ENCODE measurements at regions not wholly inside any gene's neighbourhood (a gene's known extent, or its start where the extent isn't known, plus 50 kb on each side); places are given as distances from the start of the nearest gene placed in this dataset.
"Not testable (repeated sequence)": the region's sequence is repeated elsewhere in the genome, so short reads cannot be mapped to it uniquely, and the experiment has no call there.

- DNase-seq (ENCODE audit: insufficient read length, low spot score) (no peak), FAIRE-seq (no peak)
These were observed 119.0 kb upstream of the LIFR start for GRCh38 chr5:38675443-38675842.

DNA sequence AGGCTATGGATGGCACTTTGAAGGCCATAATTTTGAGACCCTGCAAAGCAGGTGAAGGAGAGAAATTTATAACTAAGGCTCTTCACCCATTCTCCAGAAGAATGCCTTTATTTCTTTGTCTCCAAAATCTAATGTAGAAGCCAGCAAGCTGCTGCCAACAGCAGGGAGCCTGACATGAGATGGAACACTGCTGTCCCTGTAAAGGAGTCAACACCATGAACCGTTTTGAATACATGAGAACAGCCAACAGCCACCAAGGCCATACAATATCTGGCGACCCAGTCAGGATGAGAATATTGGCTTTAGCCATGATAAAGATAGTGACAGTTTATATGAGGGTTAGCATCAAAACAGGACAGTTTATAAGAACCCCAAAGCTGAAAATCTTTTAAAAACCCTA, 121.2 kb upstream of the LIFR start:
- FAIRE-seq: no peak
- no peak for DNase-seq (ENCODE audit: insufficient read length, low spot score)

DNA sequence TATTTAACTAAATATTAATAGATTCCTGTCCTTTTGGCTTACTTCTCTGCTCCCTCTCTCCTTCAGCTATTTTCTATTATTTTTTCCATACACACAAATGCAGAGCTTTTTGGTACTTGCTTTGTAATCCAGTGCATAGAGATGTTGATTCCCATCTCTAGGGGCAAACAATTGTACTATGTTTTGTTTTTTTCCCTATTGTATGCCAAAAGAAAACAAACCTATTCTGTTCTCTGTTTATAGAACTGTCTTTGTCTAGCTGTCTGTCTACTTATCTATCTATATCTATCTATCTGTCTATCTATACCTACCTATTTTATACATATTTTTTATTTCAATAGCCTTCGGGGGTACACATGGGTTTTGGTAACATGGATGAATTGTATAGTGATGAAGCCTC, 121.6 kb upstream of the LIFR start:
- no peak for FAIRE-seq
- DNase-seq (ENCODE audit: insufficient read length, low spot score): no peak

GRCh38 chr5:38678697-38679096, 122.3 kb upstream of the LIFR start:
- not testable (repeated sequence) for DNase-seq (ENCODE audit: insufficient read length, low spot score); FAIRE-seq

DNA sequence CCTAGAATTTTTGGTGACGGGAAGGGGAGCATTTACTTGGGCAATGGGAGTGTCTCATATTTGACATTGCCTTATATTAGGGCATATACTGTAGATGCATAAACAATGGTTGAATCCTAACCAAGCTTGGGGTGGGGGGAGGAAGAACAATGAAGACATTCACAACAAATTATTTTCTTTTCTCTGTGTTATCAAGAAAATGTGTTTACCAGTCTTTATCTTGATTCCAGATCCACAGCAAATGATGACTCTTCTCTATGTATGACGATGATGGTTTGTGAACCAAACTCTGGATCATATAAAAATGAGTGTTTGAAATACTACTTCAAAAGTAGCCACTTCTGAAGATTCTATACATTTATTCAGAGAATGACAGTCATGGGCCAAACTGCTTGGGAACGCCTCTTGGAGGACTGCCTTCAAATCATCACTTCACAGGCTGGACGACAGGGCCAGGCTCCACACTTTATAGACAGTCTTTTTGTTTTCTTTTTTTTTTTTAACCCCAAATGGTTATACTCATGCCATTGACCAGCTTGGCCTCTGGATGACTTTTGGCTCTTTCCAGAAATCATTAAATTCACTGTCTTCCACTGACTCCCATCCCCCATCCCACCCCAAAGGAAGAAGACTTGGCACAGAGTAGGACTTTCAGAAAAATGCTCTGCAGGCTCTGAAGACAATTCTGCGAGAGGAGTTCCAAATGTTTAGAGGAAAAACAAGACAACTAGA, 123.8 kb upstream of the LIFR start:
- no peak for FAIRE-seq

GRCh38 chr5:38681029-38681706, 124.7 kb upstream of the LIFR start:
- FAIRE-seq (peak; percentile 51), DNase-seq (ENCODE audit: insufficient read length, low spot score) (no peak)

More for the DNA sequence above, 123.8 kb upstream of the LIFR start:
- no peak for DNase-seq (ENCODE audit: insufficient read length, low spot score)

GRCh38 chr5:38681966-38682365, 125.5 kb upstream of the LIFR start:
- FAIRE-seq: no peak
- no peak for DNase-seq (ENCODE audit: insufficient read length, low spot score)

DNA sequence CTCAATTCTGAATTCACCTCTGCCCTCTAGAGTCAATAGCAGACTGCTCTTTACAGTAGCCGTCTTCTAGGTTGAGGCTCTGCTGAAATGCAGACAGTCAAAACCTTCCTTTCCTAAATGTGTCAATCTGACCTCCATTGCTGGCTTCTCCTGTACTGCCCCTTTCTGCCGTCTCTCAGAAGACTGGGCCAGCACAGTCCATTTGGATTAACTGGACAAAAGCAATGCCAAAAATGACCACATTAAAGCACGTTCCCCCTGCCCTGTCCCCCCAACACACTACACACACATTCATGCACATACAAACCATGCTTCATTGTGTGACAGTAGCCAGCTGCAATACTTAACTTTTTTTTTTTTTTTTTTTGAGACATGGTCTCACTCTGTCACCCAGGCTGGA, 130.2 kb upstream of the LIFR start:
- DNase-seq (ENCODE audit: insufficient read length, low spot score): no peak
- FAIRE-seq: peak; percentile 68

DNA sequence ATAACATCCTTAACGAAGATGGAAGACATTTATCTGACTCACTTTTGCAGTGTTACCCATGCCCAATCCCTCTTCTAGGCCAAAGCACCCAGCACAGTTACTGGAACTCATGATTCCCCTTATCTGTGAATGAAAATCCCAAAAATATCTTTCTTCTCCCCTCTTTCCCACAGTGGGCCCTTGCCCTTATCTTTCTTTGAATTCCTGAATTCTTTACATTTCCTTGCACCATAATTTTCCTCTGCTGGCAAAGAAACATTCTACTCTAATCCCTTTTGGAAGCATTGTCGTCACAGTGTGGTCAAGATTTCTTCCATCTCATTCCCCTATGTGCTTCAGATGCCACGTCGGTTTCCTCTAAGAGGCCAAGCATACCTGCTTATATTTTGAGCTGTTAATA, 135.9 kb upstream of the LIFR start:
- FAIRE-seq (no peak), DNase-seq (ENCODE audit: insufficient read length, low spot score) (no peak)

GRCh38 chr5:38692781-38693527, 136.5 kb upstream of the LIFR start:
- DNase-seq (ENCODE audit: insufficient read length, low spot score): no peak

DNA sequence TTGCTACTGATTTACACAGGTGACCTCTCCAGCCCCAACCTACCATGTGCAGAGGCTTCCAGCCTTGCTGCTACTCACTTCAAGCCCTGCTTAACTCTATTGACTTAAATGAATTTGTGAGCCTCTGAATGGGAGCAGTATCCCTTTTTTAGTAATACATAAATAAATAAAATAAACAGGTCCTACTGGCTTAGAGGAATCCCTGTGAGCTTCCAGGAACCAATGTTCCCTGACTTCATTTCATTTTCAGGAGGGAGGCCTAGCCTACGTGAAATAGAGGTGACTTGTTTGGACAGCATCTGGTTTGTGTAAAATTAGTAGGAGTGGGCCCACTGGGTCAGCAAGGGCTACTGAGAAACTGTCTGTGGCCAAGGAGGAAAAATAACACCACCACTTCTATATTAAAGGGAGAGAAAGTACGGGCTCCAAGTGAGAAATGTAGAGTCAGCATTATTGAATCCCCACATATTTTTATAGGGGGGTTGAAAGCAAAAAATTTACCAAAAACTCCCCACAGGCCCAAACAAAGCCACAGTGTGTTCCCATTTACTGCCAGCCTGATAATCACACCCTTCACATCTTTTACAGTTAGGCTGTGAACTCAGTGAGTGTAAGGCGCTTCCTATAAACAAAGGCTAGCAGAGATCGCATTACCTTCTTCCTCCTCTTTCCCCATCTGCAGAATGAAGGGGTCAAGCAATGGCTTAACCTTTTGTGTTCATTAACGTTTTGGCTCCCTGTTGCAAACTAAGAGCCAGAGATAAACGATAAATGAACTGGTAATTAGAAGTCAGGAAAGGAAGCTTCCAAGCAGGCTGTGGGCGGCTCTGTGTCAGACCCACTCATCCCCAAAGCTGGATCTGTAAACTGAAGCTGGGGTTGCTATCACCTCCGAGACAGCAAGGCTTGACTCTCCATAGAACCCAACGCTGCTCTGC, 138.8 kb upstream of the LIFR start:
- FAIRE-seq (peak; percentile 69), DNase-seq (ENCODE audit: insufficient read length, low spot score) (no peak)

More at GRCh38 chr5:38692781-38693527, 136.5 kb upstream of the LIFR start:
- peak; percentile 76 for FAIRE-seq

GRCh38 chr5:38697013-38697412, 140.6 kb upstream of the LIFR start:
- DNase-seq (ENCODE audit: insufficient read length, low spot score): peak; percentile 33
- FAIRE-seq: no peak

DNA sequence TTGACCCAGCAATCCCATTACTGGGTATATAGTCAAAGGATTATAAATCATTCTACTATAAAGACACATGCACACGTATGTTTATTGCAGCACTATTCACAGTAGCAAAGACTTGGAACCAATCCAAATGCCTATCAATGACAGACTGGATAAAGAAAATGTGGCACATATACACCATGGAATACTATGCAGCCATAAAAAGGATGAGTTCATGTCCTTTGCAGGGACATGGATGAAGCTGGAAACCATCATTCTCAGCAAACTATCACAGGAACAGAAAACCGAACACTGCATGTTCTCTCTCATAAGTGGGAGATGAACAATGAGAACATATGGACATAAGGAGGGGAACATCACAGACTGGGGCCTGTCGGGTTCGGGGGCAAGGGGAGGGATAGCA, 140.3 kb upstream of the OSMR start:
- not testable (repeated sequence) for FAIRE-seq; DNase-seq (ENCODE audit: insufficient read length, low spot score)

DNA sequence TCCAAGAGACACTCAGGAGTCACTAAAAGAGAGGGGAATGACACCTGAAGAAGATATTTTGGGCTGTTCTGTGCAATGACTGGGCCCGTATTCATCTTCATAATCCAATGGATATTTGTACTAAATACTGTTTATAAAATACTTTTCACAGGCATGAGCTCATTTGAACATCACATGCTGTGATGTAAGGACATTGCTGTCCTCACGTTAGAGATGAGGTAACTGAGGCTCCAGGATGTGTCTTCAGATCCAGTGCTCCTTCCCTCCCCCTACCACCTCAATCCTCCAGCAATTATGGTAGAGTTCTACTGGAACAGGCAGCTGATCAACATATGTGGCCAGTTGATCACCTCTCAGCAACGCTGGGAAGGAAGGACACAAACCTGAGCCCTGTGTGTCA, 139.4 kb upstream of the OSMR start:
- DNase-seq (ENCODE audit: insufficient read length, low spot score) (no peak), FAIRE-seq (no peak)

DNA sequence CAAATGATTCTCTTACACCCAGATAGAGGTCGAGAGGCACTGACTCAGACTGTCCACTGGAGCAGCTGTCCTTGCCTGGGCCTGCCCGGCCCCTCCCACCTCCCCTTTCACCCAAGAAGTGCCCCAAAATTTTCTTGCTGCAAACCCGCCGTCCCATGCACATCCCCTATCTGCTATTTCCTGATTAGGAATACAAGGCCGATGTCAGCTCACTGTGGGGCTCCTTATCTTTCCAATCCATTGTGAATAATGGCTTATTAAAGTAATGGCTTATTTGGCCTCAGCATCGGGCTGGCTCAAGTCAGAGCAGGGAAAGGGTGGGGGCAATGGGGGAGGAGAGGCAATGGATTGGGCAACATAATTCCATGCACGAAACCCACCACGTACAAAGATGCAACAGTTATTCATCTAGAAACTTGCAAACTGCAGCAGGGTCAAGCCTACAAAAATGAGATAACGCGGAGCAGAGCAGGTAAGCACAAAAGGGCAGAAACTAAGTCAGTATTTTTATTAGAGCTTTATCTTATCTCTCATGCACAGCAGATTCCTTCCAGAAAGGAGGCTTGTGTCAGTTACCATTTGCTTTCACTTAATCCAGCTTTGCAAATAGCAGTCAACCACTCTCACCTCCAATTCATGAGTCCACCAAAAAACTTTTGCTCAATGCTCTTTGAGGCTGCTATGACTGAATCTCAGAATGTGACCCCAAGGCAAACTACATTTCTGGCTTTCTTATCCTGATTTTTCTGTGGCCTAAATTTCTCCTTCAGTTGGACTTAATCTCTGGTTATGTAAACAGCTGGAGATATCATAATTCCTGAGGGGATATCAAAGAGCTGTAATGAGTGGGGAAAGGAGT, 138.2 kb upstream of the OSMR start:
- FAIRE-seq (no peak), DNase-seq (ENCODE audit: insufficient read length, low spot score) (no peak)

DNA sequence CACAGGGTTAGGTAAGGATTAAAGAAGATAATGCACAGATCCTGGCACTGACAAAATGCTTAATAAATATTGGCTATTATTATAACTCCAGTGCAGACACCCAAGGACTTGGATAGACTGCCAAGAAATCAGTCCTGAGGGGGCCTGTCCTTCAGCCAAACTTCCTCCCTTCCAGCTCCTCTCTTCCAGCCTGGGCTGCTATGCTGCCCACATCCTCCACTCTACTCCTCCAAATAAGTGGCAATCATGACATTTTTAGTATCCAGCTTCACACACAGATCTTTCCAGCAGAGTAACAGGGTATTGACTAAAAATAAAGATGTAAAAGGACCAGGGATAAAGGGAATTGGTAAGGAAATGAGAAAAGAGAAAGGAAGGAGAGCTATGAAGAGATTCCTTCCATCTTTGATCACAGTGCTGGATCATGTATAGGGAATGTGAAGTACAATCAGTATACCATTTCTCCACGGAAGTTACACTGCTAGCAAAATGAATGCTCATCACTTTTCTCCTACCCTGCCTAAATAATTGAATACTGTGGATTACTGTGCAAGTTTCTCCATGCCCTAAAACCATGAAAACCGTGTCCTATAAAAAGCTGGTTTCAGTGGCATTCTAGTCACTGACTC, 136.0 kb upstream of the OSMR start:
- FAIRE-seq (peak; percentile 57), DNase-seq (ENCODE audit: insufficient read length, low spot score) (no peak)

DNA sequence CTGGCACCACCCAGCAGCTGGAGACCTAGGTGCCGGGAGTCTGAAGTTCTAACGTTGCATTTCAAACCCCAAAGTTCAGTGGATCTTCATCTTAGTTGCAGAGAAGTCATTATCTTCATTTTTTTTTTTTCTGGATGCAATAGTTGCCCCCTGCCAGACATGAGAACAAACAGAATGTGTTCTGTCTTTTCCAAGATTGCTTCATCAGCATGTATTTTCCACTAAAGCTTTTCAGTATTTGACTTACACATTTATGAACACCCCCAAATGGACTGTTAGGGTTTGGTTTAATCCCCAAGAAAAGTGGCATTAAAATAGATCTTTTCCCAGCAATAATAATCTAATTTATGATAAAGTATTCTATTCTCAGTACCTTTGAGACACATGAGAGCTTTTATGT, 135.2 kb upstream of the OSMR start:
- FAIRE-seq (no peak), DNase-seq (ENCODE audit: insufficient read length, low spot score) (no peak)

DNA sequence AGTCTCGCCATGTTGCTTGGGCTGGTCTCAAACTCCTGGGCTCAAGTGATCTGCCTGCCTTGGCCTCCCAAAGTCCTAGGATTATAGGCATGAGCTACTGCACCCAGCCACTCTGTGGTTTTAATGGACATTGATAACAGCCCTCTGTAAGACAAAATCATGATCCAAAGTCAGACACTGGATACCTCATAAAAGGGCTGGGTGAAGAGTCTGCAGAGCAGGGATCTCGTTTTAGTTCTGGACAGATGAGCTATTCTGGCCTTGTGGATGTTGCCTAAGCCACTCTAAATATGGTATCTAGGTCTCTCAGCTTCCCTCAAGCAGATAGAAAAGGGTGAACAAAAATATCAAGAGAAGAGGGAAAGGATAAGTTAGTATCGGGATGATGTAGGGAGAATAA, 133.4 kb upstream of the OSMR start:
- DNase-seq (ENCODE audit: insufficient read length, low spot score) (no peak), FAIRE-seq (no peak)

DNA sequence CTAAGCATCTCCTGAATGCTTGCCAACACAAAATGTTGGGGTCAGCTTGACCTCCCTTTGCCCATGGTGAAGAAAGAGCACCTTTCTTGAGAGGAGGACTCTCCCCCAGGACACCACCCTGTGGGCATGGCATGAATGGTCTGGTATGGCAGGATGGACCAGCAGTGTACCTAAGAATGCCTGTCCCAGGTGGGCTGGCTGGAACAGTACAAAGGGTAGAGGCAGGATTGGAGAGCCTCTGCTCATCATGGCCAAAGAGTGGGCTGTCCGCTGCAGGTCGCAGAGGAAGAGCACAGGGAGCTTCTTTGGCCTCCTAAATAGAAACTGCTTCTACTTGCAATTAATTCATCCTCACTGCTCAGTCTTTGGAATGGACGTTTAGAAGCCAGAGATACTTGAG, 131.6 kb upstream of the OSMR start:
- DNase-seq (ENCODE audit: insufficient read length, low spot score) (no peak), FAIRE-seq (no peak)
